Endothelial cell of umbilical vein (primary cell): ENCODE measurements at regions not wholly inside any gene's neighbourhood (a gene's known extent, or its start where the extent isn't known, plus 50 kb on each side); places are given as distances from the start of the nearest gene placed in this dataset.

Experiments
- BruUV-seq: library from RNA; stranded (reverse); fragments of 400-500 nt; replicated peaks from 2 replicates; lab custom pipeline; 2021; lab: Mats Ljungman, UMichigan
- CTCF ChIA-PET: fragments of 300-600, 350-600 bp; sonication (Branson Sonifier 250); formaldehyde crosslinking; loops from one replicate; lab custom pipeline; 2021; ENCODE audit warnings: antibody characterized with exemption, inconsistent platforms; lab: Charles Lee
- POLR2A ChIA-PET: fragments of 300-600, 350-600 bp; sonication (Branson Sonifier 250); formaldehyde crosslinking; loops from one replicate; lab custom pipeline; 2021; ENCODE audit warnings: antibody characterized with exemption, inconsistent platforms; lab: Charles Lee
- DNase-seq: peaks from one replicate; pipeline ENCODE4 v3.0.0-alpha.2; 2011; ENCODE audit warnings: low read depth, low spot score
- FAIRE-seq: peaks from 2 replicates; lab custom pipeline; 2011; peaks lifted over from hg19 to GRCh38; lab: Jason Lieb, UNC
- H2AFZ ChIP-seq: 2 replicates; pipeline ENCODE4 v1.6.0; 2012; ENCODE audit warnings: low read depth, low read length, control low read depth, inconsistent platforms
- H3K27ac ChIP-seq: 2 replicates; pipeline ENCODE4 v1.5.1; 2011; ENCODE audit warnings: low read depth, mild to moderate bottlenecking, control low read depth, low read length, moderate library complexity; ENCODE audit not compliant: insufficient read depth
- H3K27me3 ChIP-seq, 2 experiments: 2 replicates each; pipeline versions ENCODE4 v1.6.0 to v1.6.1; 2011; ENCODE audit warnings: low read length in 2 of 2, mixed read lengths in 1 of 2; ENCODE audit not compliant: control insufficient read depth in 2 of 2, insufficient read depth in 2 of 2
- H3K36me3 ChIP-seq, 2 experiments: 2 replicates in 1 of 2; 3 replicates in 1 of 2; pipeline ENCODE4 v1.5.1; 2011; ENCODE audit warnings: low read length in 2 of 2, mild to moderate bottlenecking in 1 of 2, moderate library complexity in 1 of 2; ENCODE audit not compliant: control insufficient read depth in 2 of 2, insufficient read depth in 2 of 2; ENCODE audit errors: extremely low read depth in 1 of 2
- H3K4me1 ChIP-seq: 3 replicates; pipeline ENCODE4 v1.5.1; 2011; ENCODE audit warnings: mild to moderate bottlenecking, low read length; ENCODE audit not compliant: control insufficient read depth, insufficient read depth; ENCODE audit errors: extremely low read depth
- H3K4me2 ChIP-seq: 2 replicates; pipeline ENCODE4 v1.6.1; 2011; ENCODE audit warnings: low read length, control low read depth, mixed read lengths; ENCODE audit not compliant: insufficient read depth
- H3K4me3 ChIP-seq, 3 experiments: fragments of 200-600 bp in 1 of 3; sonication (generic), shearing (Covaris generic) in 1 of 3; replicated peaks in 1 of 3; 2 replicates each; pipeline ENCODE4 v1.5.1; 2011 to 2016; ENCODE audit warnings: control low read depth in 3 of 3, low read length in 3 of 3, mild to moderate bottlenecking in 2 of 3, inconsistent platforms in 1 of 3, low read depth in 1 of 3, moderate library complexity in 1 of 3; ENCODE audit not compliant: insufficient read depth in 1 of 3
- H3K79me2 ChIP-seq: 2 replicates; pipeline ENCODE4 v1.6.0; 2012; ENCODE audit warnings: low read length, inconsistent platforms; ENCODE audit not compliant: control insufficient read depth, insufficient read depth
- H3K9ac ChIP-seq: replicated peaks from 2 replicates; pipeline ENCODE3; 2011; ENCODE audit warnings: low read length, control low read depth; ENCODE audit not compliant: insufficient read depth; ENCODE audit errors: extremely low read depth
- H3K9me1 ChIP-seq: replicated peaks from 3 replicates; pipeline ENCODE4 v1.6.0; 2011; ENCODE audit warnings: mild to moderate bottlenecking, low read length; ENCODE audit not compliant: control insufficient read depth, insufficient read depth; ENCODE audit errors: extremely low read depth
- H3K9me3 ChIP-seq: replicated peaks from 2 replicates; pipeline ENCODE4 v1.5.1; 2012; ENCODE audit warnings: low read length, inconsistent platforms; ENCODE audit not compliant: control insufficient read depth, insufficient read depth
- H4K20me1 ChIP-seq: replicated peaks from 2 replicates; pipeline ENCODE3; 2011; ENCODE audit warnings: mild to moderate bottlenecking, low read length; ENCODE audit not compliant: control insufficient read depth, insufficient read depth; ENCODE audit errors: extremely low read depth
- EZH2 ChIP-seq: IDR thresholded peaks from 2 replicates; pipeline ENCODE4 v1.6.1; 2012; ENCODE audit warnings: borderline replicate concordance, low read depth, mild to moderate bottlenecking, moderate library complexity, low read length, inconsistent platforms; ENCODE audit not compliant: severe bottlenecking
- FOS ChIP-seq: IDR thresholded peaks from 2 replicates; pipeline ENCODE4 v1.6.1; 2011; ENCODE audit warnings: mild to moderate bottlenecking, low read length, moderate library complexity, borderline replicate concordance; ENCODE audit not compliant: insufficient read depth
- GATA2 ChIP-seq: IDR thresholded peaks from 2 replicates; pipeline ENCODE4 v1.7.0; 2011; ENCODE audit warnings: low read depth, mild to moderate bottlenecking, moderate library complexity, mixed read lengths, low read length; ENCODE audit not compliant: insufficient read length, insufficient read depth
- JUN ChIP-seq: IDR thresholded peaks from 2 replicates; pipeline ENCODE4 v1.6.1; 2011; ENCODE audit warnings: borderline replicate concordance, low read depth; ENCODE audit not compliant: insufficient read length, insufficient read depth
- MYC ChIP-seq: IDR thresholded peaks from one replicate; pipeline ENCODE4 v1.6.1; 2011; ENCODE audit warnings: mild to moderate bottlenecking, low read depth, low read length
- POLR2A ChIP-seq: IDR thresholded peaks from 2 replicates; pipeline ENCODE4 v1.6.1; 2012; ENCODE audit warnings: low read depth, mild to moderate bottlenecking, control low read depth, low read length
- dilution Hi-C: fragments of 300-500 bp; cut with MboI; formaldehyde crosslinking; loops from one replicate; pipeline ENCODE4 v1.15.0; 2019; ENCODE audit warnings: low sequenced_read_pairs; ENCODE audit not compliant: extremely low pct_ligation_motif_present
- intact Hi-C: fragments of 100-400 bp; cut with micrococcal nuclease; formaldehyde crosslinking; loops from one replicate; pipeline ENCODE4 v1.10.0; 2022
- TF ChIP-seq, protein P1 (sequence below), 2 donors: IDR thresholded peaks; 1 replicate in 1 of 2; 2 replicates in 1 of 2; pipeline ENCODE4 v1.5.1; 2011; ENCODE audit warnings: low read length in 2 of 2, mild to moderate bottlenecking in 2 of 2, moderate library complexity in 2 of 2, control low read depth in 1 of 2, inconsistent platforms in 1 of 2, low read depth in 1 of 2; ENCODE audit not compliant: insufficient read depth in 1 of 2; ENCODE audit errors: extremely low read depth in 1 of 2
- TF ChIP-seq, protein P2 (sequence below): IDR thresholded peaks from 2 replicates; pipeline ENCODE4 v1.6.1; 2011; ENCODE audit not compliant: insufficient read depth, insufficient read length

DNA sequence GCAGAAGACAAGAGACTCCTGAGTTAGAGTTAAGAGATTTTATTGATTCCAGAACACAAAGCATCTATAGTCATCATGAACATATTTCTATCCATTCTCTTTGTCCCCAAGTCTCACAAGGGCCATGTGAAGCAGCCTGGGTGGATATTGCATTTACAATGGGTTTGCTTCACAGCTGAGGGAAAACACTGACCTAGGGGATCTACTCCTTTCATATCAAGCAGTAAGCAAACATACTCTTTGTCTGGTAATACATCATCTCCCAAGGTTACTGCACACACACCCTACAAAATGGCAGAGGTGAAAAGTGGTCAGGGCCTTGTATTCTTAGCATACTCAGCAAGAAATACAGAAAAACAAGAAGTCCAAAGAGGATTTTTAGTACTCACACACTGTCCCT lies 267.7 kb upstream of the BCHE start:
- H3K27ac ChIP-seq: no peak overlapping the region
- TF ChIP-seq, protein P1, sequence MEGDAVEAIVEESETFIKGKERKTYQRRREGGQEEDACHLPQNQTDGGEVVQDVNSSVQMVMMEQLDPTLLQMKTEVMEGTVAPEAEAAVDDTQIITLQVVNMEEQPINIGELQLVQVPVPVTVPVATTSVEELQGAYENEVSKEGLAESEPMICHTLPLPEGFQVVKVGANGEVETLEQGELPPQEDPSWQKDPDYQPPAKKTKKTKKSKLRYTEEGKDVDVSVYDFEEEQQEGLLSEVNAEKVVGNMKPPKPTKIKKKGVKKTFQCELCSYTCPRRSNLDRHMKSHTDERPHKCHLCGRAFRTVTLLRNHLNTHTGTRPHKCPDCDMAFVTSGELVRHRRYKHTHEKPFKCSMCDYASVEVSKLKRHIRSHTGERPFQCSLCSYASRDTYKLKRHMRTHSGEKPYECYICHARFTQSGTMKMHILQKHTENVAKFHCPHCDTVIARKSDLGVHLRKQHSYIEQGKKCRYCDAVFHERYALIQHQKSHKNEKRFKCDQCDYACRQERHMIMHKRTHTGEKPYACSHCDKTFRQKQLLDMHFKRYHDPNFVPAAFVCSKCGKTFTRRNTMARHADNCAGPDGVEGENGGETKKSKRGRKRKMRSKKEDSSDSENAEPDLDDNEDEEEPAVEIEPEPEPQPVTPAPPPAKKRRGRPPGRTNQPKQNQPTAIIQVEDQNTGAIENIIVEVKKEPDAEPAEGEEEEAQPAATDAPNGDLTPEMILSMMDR (IDR thresholded peaks at IDR 0.05; ENCODE audit: extremely low read depth in 1 of 2, insufficient read depth in 1 of 2, low read depth in 1 of 2, low read length in 2 of 2): no peak
- no peak for TF ChIP-seq POLR2A
- no peak for TF ChIP-seq JUN
- TF ChIP-seq GATA2: no peak
- no peak for TF ChIP-seq FOS
- TF ChIP-seq EZH2: no peak
- no peak for TF ChIP-seq MYC
- TF ChIP-seq, protein P2, sequence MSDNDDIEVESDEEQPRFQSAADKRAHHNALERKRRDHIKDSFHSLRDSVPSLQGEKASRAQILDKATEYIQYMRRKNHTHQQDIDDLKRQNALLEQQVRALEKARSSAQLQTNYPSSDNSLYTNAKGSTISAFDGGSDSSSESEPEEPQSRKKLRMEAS: no peak
- ChIA-PET POLR2A (no interaction called here), CTCF (no interaction called here)
- no peak for DNase-seq
- no peak overlapping the region for H3K4me2 ChIP-seq
- H3K9me1 ChIP-seq: no peaks in the 10 kb centered on the region
- dilution Hi-C loops: no loop called here
- H3K36me3 ChIP-seq: no peaks in the 10 kb centered on the region
- H3K4me3 ChIP-seq: no peak overlapping the region
- H3K27me3 ChIP-seq: no peaks in the 10 kb centered on the region
- H3K4me1 ChIP-seq: no peaks in the 10 kb centered on the region
- BruUV-seq: no TSS peak
- H4K20me1 ChIP-seq: no peaks in the 10 kb centered on the region
- H3K9ac ChIP-seq: no peak overlapping the region
- H3K79me2 ChIP-seq: no peaks in the 10 kb centered on the region
- H3K9me3 ChIP-seq: no peaks in the 10 kb centered on the region
- FAIRE-seq: no peak
- no peak overlapping the region for H2AFZ ChIP-seq
- intact Hi-C loops: no loop called here
